ENCODE measurements at regions not wholly inside any gene's neighbourhood (a gene's known extent, or its start where the extent isn't known, plus 50 kb on each side); places are given as distances from the start of the nearest gene placed in this dataset.
"Not testable (repeated sequence)": the region's sequence is repeated elsewhere in the genome, so short reads cannot be mapped to it uniquely, and the experiment has no call there.

- Histone ChIP-seq H3K4me3 (ENCODE audit: low read depth in 1 of 5, low read length in 5 of 5) (no peak overlapping the region), H3K4me1 (ENCODE audit: control insufficient read depth in 5 of 5, insufficient read depth in 5 of 5, low read length in 5 of 5) (no peaks in the 10 kb centered on the region), H3K36me3 (ENCODE audit: control insufficient read depth in 5 of 5, insufficient read depth in 5 of 5, low read length in 5 of 5) (no peaks in the 10 kb centered on the region), H3K9me3 (ENCODE audit: control insufficient read depth in 5 of 5, low read length in 5 of 5) (no peaks in the 10 kb centered on the region), H3K27me3 (ENCODE audit: control insufficient read depth in 5 of 5, insufficient read depth in 4 of 5, low read length in 5 of 5) (no peaks in the 10 kb centered on the region), H3K27ac (ENCODE audit: low read depth, low read length) (no peak overlapping the region), H3K9ac (ENCODE audit: low read length in 5 of 5) (no peak overlapping the region)
Observed at GRCh38 chr10:23981520-23982309, 227.2 kb upstream of the KIAA1217 start.

GRCh38 chr10:23984405-23984804 is 224.5 kb upstream of the KIAA1217 start:
- not testable (repeated sequence) for H3K9ac ChIP-seq (ENCODE audit: low read length in 5 of 5); H3K27me3 ChIP-seq (ENCODE audit: control insufficient read depth in 5 of 5, insufficient read depth in 4 of 5, low read length in 5 of 5); H3K9me3 ChIP-seq (ENCODE audit: control insufficient read depth in 5 of 5, low read length in 5 of 5); H3K36me3 ChIP-seq (ENCODE audit: control insufficient read depth in 5 of 5, insufficient read depth in 5 of 5, low read length in 5 of 5); H3K4me3 ChIP-seq (ENCODE audit: low read depth in 1 of 5, low read length in 5 of 5); H3K4me1 ChIP-seq (ENCODE audit: control insufficient read depth in 5 of 5, insufficient read depth in 5 of 5, low read length in 5 of 5); H3K27ac ChIP-seq (ENCODE audit: low read depth, low read length)

- H3K36me3 ChIP-seq (ENCODE audit: control insufficient read depth in 5 of 5, insufficient read depth in 5 of 5, low read length in 5 of 5) = no peaks in the 10 kb centered on the region
- no peak overlapping the region for H3K4me3 ChIP-seq (ENCODE audit: low read depth in 1 of 5, low read length in 5 of 5)
- no peaks in the 10 kb centered on the region for H3K4me1 ChIP-seq (ENCODE audit: control insufficient read depth in 5 of 5, insufficient read depth in 5 of 5, low read length in 5 of 5)
- H3K27me3 ChIP-seq (ENCODE audit: control insufficient read depth in 5 of 5, insufficient read depth in 4 of 5, low read length in 5 of 5) = no peaks in the 10 kb centered on the region
- no peak overlapping the region for H3K27ac ChIP-seq (ENCODE audit: low read depth, low read length)
- no peaks in the 10 kb centered on the region for H3K9me3 ChIP-seq (ENCODE audit: control insufficient read depth in 5 of 5, low read length in 5 of 5)
- no peak overlapping the region for H3K9ac ChIP-seq (ENCODE audit: low read length in 5 of 5)
Observed at GRCh38 chr10:23988006-23988405, 220.9 kb upstream of the KIAA1217 start.

DNA sequence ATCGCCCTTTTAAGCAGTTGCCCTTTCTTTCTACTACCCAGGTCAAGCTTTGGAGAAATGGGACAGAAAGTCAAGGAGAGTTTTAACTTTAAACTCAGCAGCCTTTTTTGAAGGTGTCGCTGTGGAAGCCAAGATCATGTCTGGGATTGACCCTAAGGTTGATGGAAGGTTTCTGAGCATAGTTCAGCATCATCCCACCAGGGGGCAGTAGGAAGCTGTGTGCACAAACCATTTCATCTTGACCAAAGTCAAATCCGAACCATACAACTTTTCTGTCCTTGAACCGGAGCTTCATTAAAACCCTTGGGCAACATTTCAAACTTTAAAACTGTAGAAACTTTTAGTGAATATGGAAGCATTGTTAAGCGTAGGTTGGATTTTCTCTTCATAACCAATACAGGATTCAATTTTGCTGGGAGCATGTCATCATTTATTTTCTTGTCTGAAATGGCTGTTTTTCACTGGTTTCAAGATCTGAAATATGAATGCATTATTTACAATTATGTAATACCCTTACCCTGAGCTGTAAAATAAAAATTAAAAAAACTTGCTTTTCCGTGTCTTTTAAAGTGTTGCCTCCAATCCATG is 214.4 kb upstream of the KIAA1217 start:
- Histone ChIP-seq H3K4me1 (ENCODE audit: control insufficient read depth in 5 of 5, insufficient read depth in 5 of 5, low read length in 5 of 5) (peaks cover 0 to 5% (median 4%) of the 10 kb centered on the region in 5 donors), H3K9ac (ENCODE audit: low read length in 5 of 5) (no peak overlapping the region), H3K27me3 (ENCODE audit: control insufficient read depth in 5 of 5, insufficient read depth in 4 of 5, low read length in 5 of 5) (no peaks in the 10 kb centered on the region), H3K36me3 (ENCODE audit: control insufficient read depth in 5 of 5, insufficient read depth in 5 of 5, low read length in 5 of 5) (no peaks in the 10 kb centered on the region), H3K27ac (ENCODE audit: low read depth, low read length) (peak overlapping the region; percentile 19), H3K9me3 (ENCODE audit: control insufficient read depth in 5 of 5, low read length in 5 of 5) (no peaks in the 10 kb centered on the region), H3K4me3 (ENCODE audit: low read depth in 1 of 5, low read length in 5 of 5) (no peak overlapping the region)

DNA sequence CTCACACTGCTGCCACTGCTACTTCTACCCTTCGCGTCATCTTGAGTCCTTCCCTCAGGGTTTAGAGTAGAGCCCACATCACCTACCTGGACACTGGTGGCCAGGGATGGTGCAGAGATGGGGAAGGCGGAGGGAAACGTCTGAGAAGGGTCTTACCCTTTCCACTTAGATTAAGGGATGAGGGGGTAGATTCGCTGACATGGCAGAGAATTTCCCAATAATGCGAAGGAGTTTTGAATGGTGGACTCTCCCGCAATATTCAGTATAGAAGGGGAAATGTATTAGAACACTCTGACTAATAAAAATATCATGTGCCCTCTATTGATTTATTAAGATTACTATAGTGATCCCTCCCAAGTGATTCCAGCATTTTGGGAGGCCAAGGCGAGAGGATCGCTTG is 209.5 kb upstream of the KIAA1217 start:
- H3K9me3 ChIP-seq (ENCODE audit: control insufficient read depth in 5 of 5, low read length in 5 of 5) = no peaks in the 10 kb centered on the region
- no peaks in the 10 kb centered on the region for H3K36me3 ChIP-seq (ENCODE audit: control insufficient read depth in 5 of 5, insufficient read depth in 5 of 5, low read length in 5 of 5)
- H3K4me1 ChIP-seq (ENCODE audit: control insufficient read depth in 5 of 5, insufficient read depth in 5 of 5, low read length in 5 of 5) = peaks cover 0 to 5% (median 4%) of the 10 kb centered on the region in 5 donors
- no peak overlapping the region for H3K4me3 ChIP-seq (ENCODE audit: low read depth in 1 of 5, low read length in 5 of 5)
- no peak overlapping the region for H3K27ac ChIP-seq (ENCODE audit: low read depth, low read length)
- no peaks in the 10 kb centered on the region for H3K27me3 ChIP-seq (ENCODE audit: control insufficient read depth in 5 of 5, insufficient read depth in 4 of 5, low read length in 5 of 5)
- H3K9ac ChIP-seq (ENCODE audit: low read length in 5 of 5) = no peak overlapping the region

DNA sequence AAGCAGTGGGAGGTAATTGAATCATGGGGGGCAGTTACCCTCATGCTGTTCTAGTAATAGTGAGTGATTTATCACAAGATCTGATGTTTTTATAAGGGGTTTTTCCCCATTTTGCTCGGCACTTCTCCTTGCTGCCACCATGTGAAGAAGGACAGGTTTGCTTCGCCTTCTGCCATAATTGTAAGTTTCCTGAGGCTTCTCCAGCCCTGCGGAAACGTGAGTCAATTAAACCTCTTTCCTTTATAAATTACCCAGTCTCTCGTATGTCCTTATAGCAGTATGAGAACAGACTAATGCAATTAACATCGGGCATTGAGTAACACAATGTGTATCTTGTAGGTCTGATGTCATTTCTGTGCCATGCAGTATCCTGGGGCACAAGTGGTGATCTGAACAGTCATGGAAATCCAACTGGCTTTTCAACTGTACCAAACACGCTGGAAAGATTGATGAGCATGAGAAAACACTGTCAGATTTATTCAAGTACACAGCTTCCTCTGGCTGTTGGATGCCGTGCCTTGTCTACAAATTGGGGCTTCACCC is 208.6 kb upstream of the KIAA1217 start:
- H3K9ac ChIP-seq (ENCODE audit: low read length in 5 of 5) = no peak overlapping the region
- no peaks in the 10 kb centered on the region for H3K36me3 ChIP-seq (ENCODE audit: control insufficient read depth in 5 of 5, insufficient read depth in 5 of 5, low read length in 5 of 5)
- no peaks in the 10 kb centered on the region for H3K9me3 ChIP-seq (ENCODE audit: control insufficient read depth in 5 of 5, low read length in 5 of 5)
- no peaks in the 10 kb centered on the region for H3K27me3 ChIP-seq (ENCODE audit: control insufficient read depth in 5 of 5, insufficient read depth in 4 of 5, low read length in 5 of 5)
- H3K4me1 ChIP-seq (ENCODE audit: control insufficient read depth in 5 of 5, insufficient read depth in 5 of 5, low read length in 5 of 5) = peaks cover 0 to 4% (median 0%) of the 10 kb centered on the region in 5 donors
- no peak overlapping the region for H3K4me3 ChIP-seq (ENCODE audit: low read depth in 1 of 5, low read length in 5 of 5)
- H3K27ac ChIP-seq (ENCODE audit: low read depth, low read length) = no peak overlapping the region

DNA sequence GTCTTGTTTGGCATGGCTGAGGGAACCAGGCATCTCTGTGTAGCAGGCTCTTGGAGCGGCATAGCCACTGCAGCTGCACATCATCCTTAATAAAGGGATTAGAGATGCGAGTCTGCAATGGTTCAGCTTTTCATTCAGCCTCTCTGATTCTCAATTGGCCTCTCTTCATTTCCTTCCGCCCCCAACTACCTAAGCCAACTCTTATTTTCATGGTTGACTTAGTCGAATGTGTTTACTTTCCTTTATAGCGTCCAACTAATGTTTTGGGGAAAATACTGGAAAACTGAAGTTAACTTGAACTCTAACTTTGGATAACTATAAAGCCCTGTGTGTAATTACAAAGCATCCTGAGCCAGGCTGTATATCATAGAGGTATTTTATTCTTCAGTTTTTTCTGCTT is 202.2 kb upstream of the KIAA1217 start:
- no peak overlapping the region for H3K27ac ChIP-seq (ENCODE audit: low read depth, low read length)
- no peak overlapping the region for H3K9ac ChIP-seq (ENCODE audit: low read length in 5 of 5)
- peaks cover 0 to 9% (median 0%) of the 10 kb centered on the region in 5 donors for H3K4me1 ChIP-seq (ENCODE audit: control insufficient read depth in 5 of 5, insufficient read depth in 5 of 5, low read length in 5 of 5)
- no peaks in the 10 kb centered on the region for H3K36me3 ChIP-seq (ENCODE audit: control insufficient read depth in 5 of 5, insufficient read depth in 5 of 5, low read length in 5 of 5)
- peaks cover 0 to 4% (median 0%) of the 10 kb centered on the region in 5 donors for H3K27me3 ChIP-seq (ENCODE audit: control insufficient read depth in 5 of 5, insufficient read depth in 4 of 5, low read length in 5 of 5)
- H3K9me3 ChIP-seq (ENCODE audit: control insufficient read depth in 5 of 5, low read length in 5 of 5) = no peaks in the 10 kb centered on the region
- no peak overlapping the region for H3K4me3 ChIP-seq (ENCODE audit: low read depth in 1 of 5, low read length in 5 of 5)

GRCh38 chr10:24007359-24007758 is 201.6 kb upstream of the KIAA1217 start:
- H3K9ac ChIP-seq (ENCODE audit: low read length in 5 of 5) = no peak overlapping the region
- H3K9me3 ChIP-seq (ENCODE audit: control insufficient read depth in 5 of 5, low read length in 5 of 5) = no peaks in the 10 kb centered on the region
- no peak overlapping the region for H3K27ac ChIP-seq (ENCODE audit: low read depth, low read length)
- H3K4me1 ChIP-seq (ENCODE audit: control insufficient read depth in 5 of 5, insufficient read depth in 5 of 5, low read length in 5 of 5) = peaks cover 0 to 9% (median 0%) of the 10 kb centered on the region in 5 donors
- no peak overlapping the region for H3K4me3 ChIP-seq (ENCODE audit: low read depth in 1 of 5, low read length in 5 of 5)
- peaks cover 0 to 4% (median 0%) of the 10 kb centered on the region in 5 donors for H3K27me3 ChIP-seq (ENCODE audit: control insufficient read depth in 5 of 5, insufficient read depth in 4 of 5, low read length in 5 of 5)
- H3K36me3 ChIP-seq (ENCODE audit: control insufficient read depth in 5 of 5, insufficient read depth in 5 of 5, low read length in 5 of 5) = no peaks in the 10 kb centered on the region

DNA sequence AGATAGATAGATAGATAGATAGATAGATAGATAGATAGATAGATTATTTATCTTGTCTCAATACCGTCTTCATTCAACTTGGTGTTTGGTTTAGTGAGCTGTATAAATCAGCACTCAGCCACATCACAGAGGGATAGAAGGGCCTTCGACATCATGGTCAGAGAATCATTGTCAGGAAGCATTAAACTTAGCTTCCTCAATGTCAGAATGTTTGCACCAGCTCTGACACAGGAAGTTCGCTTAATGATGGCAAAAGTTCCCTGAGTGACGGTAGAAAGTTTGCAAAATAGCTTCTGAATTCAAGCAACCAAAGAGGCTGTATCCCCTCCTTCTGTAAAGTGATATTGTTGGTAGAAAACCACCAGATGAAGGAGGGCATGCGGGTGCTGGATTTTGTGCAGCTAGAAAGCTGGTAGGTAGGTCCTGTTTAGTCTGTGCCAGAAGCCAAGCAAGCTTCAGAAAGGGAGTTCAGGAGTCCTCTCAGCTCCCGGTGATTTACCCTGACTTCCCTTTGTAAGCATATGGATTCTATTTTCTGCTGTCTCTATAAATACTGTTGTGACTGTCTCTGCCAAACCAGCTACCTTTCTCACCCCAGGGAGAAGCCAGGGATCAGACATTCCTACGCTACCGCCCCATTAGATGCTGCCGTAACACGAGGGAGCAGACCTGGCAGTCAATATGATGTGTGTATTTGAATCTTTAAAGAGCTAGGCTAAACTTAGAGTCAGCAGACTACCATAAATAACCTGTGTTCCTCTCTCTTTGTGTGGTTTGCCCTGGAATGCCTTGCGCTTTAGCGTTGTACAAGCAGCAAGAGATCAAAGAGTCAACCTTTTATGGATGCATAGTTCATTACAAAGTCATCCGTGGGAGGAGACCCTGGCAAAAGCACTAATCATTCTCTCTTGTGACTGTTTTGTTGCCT is 200.5 kb upstream of the KIAA1217 start:
- Histone ChIP-seq H3K4me3 (ENCODE audit: low read depth in 1 of 5, low read length in 5 of 5) (peak overlapping the region in 1 of 5 donors; percentile 23), H3K27ac (ENCODE audit: low read depth, low read length) (no peak overlapping the region), H3K9me3 (ENCODE audit: control insufficient read depth in 5 of 5, low read length in 5 of 5) (no peaks in the 10 kb centered on the region)

More for the DNA sequence above, 200.5 kb upstream of the KIAA1217 start:
- H3K4me1 ChIP-seq (ENCODE audit: control insufficient read depth in 5 of 5, insufficient read depth in 5 of 5, low read length in 5 of 5) = peaks cover 0 to 9% (median 0%) of the 10 kb centered on the region in 5 donors
- no peaks in the 10 kb centered on the region for H3K36me3 ChIP-seq (ENCODE audit: control insufficient read depth in 5 of 5, insufficient read depth in 5 of 5, low read length in 5 of 5)
- peaks cover 0 to 4% (median 0%) of the 10 kb centered on the region in 5 donors for H3K27me3 ChIP-seq (ENCODE audit: control insufficient read depth in 5 of 5, insufficient read depth in 4 of 5, low read length in 5 of 5)
- no peak overlapping the region for H3K9ac ChIP-seq (ENCODE audit: low read length in 5 of 5)

Measured in subcutaneous abdominal adipose tissue (tissue), 5 donors.